Erythroblast (primary cell): ENCODE measurements at regions not wholly inside any gene's neighbourhood (a gene's known extent, or its start where the extent isn't known, plus 50 kb on each side); places are given as distances from the start of the nearest gene placed in this dataset.

Source experiments
- GATA1 ChIP-seq: IDR thresholded peaks from 2 replicates; pipeline ENCODE4 v1.6.1; 2011; ENCODE audit warnings: low read depth, mild to moderate bottlenecking, control low read depth, low read length, moderate library complexity
- POLR2A ChIP-seq: IDR thresholded peaks from 2 replicates; pipeline ENCODE4 v1.6.1; 2011; ENCODE audit warnings: mild to moderate bottlenecking, low read length

DNA sequence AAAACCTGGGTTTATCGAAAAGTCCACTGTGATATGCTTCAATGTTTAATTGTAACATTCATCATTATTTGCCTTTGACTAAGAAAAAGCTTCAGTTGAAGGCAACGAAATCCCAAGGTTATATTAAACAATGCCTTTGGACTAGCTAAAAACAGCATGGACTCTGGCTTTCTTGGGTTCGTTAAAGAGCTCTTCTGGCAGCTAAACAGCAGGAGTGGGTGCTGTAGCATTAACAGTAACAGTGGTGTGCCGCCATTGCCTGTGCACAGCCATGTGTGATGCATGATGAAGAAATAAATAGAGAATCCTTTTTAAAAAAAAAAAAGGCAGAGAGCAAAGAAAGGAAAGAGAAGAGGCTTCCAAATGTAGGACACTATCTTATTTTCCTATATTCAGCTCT is 406.6 kb upstream of the FAT3 start:
- TF ChIP-seq POLR2A: no peak
- no peak for TF ChIP-seq GATA1
